H1 (cell line): ENCODE measurements at regions not wholly inside any gene's neighbourhood (a gene's known extent, or its start where the extent isn't known, plus 50 kb on each side); places are given as distances from the start of the nearest gene placed in this dataset.
"Not testable (repeated sequence)": the region's sequence is repeated elsewhere in the genome, so short reads cannot be mapped to it uniquely, and the experiment has no call there.

Experiments
- CTCF ChIA-PET: fragments of 300-600 bp; sonication (Branson Sonifier 250); formaldehyde crosslinking; loops from one replicate; lab custom pipeline; 2021; ENCODE audit not compliant: partially characterized antibody; lab: Charles Lee
- POLR2A ChIA-PET: fragments of 300-600 bp; sonication (Branson Sonifier 250); formaldehyde crosslinking; loops from one replicate; lab custom pipeline; 2021; ENCODE audit warnings: inconsistent platforms; ENCODE audit not compliant: partially characterized antibody; lab: Charles Lee
- DNase-seq, 2 experiments: peaks; one replicate each; pipeline versions ENCODE4 v3.0.0 to v3.0.0-alpha.2; 2010 to 2022; ENCODE audit warnings: low spot score in 2 of 2, low read depth in 1 of 2, mixed read lengths in 1 of 2
- FAIRE-seq: peaks from 2 replicates; lab custom pipeline; 2011; peaks lifted over from hg19 to GRCh38; lab: Jason Lieb, UNC
- H2AFZ ChIP-seq: 2 replicates; pipeline ENCODE4 v1.8.1; 2012; ENCODE audit warnings: low read length, inconsistent platforms
- H2AK5ac ChIP-seq: 2 replicates; pipeline ENCODE4 v1.6.1; 2013; ENCODE audit warnings: low read depth, low read length
- H2BK120ac ChIP-seq: replicated peaks from 2 replicates; pipeline ENCODE3; 2013; ENCODE audit warnings: low read depth, low read length, inconsistent platforms
- H2BK12ac ChIP-seq: 2 replicates; pipeline ENCODE4 v1.6.1; 2013; ENCODE audit warnings: low read depth, low read length
- H2BK15ac ChIP-seq: 2 replicates; pipeline ENCODE4 v1.6.1; 2013; ENCODE audit warnings: low read length
- H2BK20ac ChIP-seq: 2 replicates; pipeline ENCODE4 v1.6.1; 2013; ENCODE audit warnings: low read length
- H2BK5ac ChIP-seq: 2 replicates; pipeline ENCODE4 v1.6.1; 2013; ENCODE audit warnings: low read depth, low read length
- H3K14ac ChIP-seq: 2 replicates; pipeline ENCODE4 v1.6.1; 2013; ENCODE audit warnings: inconsistent platforms; ENCODE audit not compliant: insufficient read length
- H3K18ac ChIP-seq: 2 replicates; pipeline ENCODE4 v1.6.1; 2013; ENCODE audit warnings: low read length; ENCODE audit errors: extremely low read depth
- H3K23ac ChIP-seq: 2 replicates; pipeline ENCODE4 v1.6.1; 2013; ENCODE audit warnings: inconsistent platforms; ENCODE audit not compliant: insufficient read length
- H3K23me2 ChIP-seq: 2 replicates; pipeline ENCODE4 v1.6.1; 2013; ENCODE audit warnings: low read depth, low read length
- H3K27ac ChIP-seq: 2 replicates; pipeline ENCODE4 v1.6.1; 2011; ENCODE audit warnings: low read depth, low read length, inconsistent platforms
- H3K27me3 ChIP-seq, 4 experiments: replicated peaks in 1 of 4; 1 replicate in 1 of 4; 2 replicates in 3 of 4; pipeline versions ENCODE4 v1.6.1 to v1.8.1; 2011 to 2013; ENCODE audit warnings: low read length in 3 of 4, mild to moderate bottlenecking in 3 of 4, inconsistent platforms in 2 of 4, mixed read lengths in 2 of 4, moderate library complexity in 1 of 4; ENCODE audit not compliant: control insufficient read depth in 3 of 4, insufficient read depth in 3 of 4; ENCODE audit errors: extremely low read depth in 1 of 4
- H3K36me3 ChIP-seq, 4 experiments: 2 replicates each; pipeline versions ENCODE4 v1.6.1 to v1.8.1; 2011 to 2013; ENCODE audit warnings: mild to moderate bottlenecking in 4 of 4, low read length in 3 of 4, moderate library complexity in 2 of 4, control low read depth in 1 of 4, inconsistent platforms in 1 of 4; ENCODE audit not compliant: insufficient read depth in 4 of 4, control insufficient read depth in 2 of 4
- H3K4ac ChIP-seq: replicated peaks from 2 replicates; pipeline ENCODE3; 2013; ENCODE audit warnings: low read length, low read depth, mixed read lengths, inconsistent platforms; ENCODE audit not compliant: insufficient read length
- H3K4me1 ChIP-seq, 4 experiments: replicated peaks in 1 of 4; 1 replicate in 1 of 4; 2 replicates in 3 of 4; pipeline versions ENCODE4 v1.6.1 to v1.8.1; 2011 to 2013; ENCODE audit warnings: low read length in 3 of 4, inconsistent platforms in 2 of 4, mixed read lengths in 1 of 4; ENCODE audit not compliant: insufficient read depth in 4 of 4, control insufficient read depth in 3 of 4
- H3K4me2 ChIP-seq, 2 experiments: 2 replicates each; pipeline versions ENCODE4 v1.6.1 to v1.8.1; 2011 to 2013; ENCODE audit warnings: low read depth in 2 of 2, low read length in 2 of 2, control low read depth in 1 of 2, inconsistent platforms in 1 of 2, mild to moderate bottlenecking in 1 of 2; ENCODE audit not compliant: insufficient read depth in 1 of 2
- H3K4me3 ChIP-seq, 4 experiments: fragments of 200-600, 300-600 bp in 1 of 4; sonication (generic), shearing (Covaris generic), sonication (Bioruptor Twin) in 1 of 4; 2 replicates each; pipeline versions ENCODE4 v1.5.1 to v1.8.1; 2011 to 2016; ENCODE audit warnings: low read length in 4 of 4, low read depth in 3 of 4, control low read depth in 2 of 4, inconsistent platforms in 2 of 4, mild to moderate bottlenecking in 2 of 4, mixed read lengths in 1 of 4, moderate library complexity in 1 of 4; ENCODE audit not compliant: insufficient read depth in 2 of 4; ENCODE audit errors: extremely low read depth in 1 of 4
- H3K56ac ChIP-seq: replicated peaks from 2 replicates; pipeline ENCODE3; 2013; ENCODE audit warnings: low read depth, mild to moderate bottlenecking, mixed read lengths, low read length, inconsistent platforms; ENCODE audit not compliant: insufficient read length
- H3K79me1 ChIP-seq: 2 replicates; pipeline ENCODE4 v1.6.1; 2013; ENCODE audit warnings: low read depth, low read length, control low read depth
- H3K79me2 ChIP-seq, 2 experiments: 2 replicates each; pipeline versions ENCODE4 v1.6.1 to v1.8.1; 2012 to 2013; ENCODE audit warnings: low read length in 2 of 2, mild to moderate bottlenecking in 2 of 2, inconsistent platforms in 1 of 2; ENCODE audit not compliant: insufficient read depth in 2 of 2, control insufficient read depth in 1 of 2
- H3K9ac ChIP-seq, 4 experiments: replicated peaks in 1 of 4; 1 replicate in 1 of 4; 2 replicates in 3 of 4; pipeline versions ENCODE4 v1.6.1 to v1.8.1; 2011 to 2013; ENCODE audit warnings: low read depth in 3 of 4, low read length in 3 of 4, control low read depth in 2 of 4, mild to moderate bottlenecking in 2 of 4, moderate library complexity in 2 of 4, inconsistent platforms in 1 of 4; ENCODE audit errors: extremely low read depth in 1 of 4
- H3K9me3 ChIP-seq, 2 experiments: 2 replicates each; pipeline versions ENCODE4 v1.6.1 to v1.8.1; 2012 to 2013; ENCODE audit warnings: mild to moderate bottlenecking in 2 of 2, moderate library complexity in 2 of 2, control low read depth in 1 of 2, inconsistent platforms in 1 of 2, low read depth in 1 of 2, low read length in 1 of 2, mixed read lengths in 1 of 2; ENCODE audit not compliant: insufficient read depth in 2 of 2
- H4K20me1 ChIP-seq, 2 experiments: replicated peaks in 1 of 2; 2 replicates each; pipeline versions ENCODE3 to v1.8.1; 2011 to 2013; ENCODE audit warnings: inconsistent platforms in 2 of 2, low read length in 2 of 2, mild to moderate bottlenecking in 1 of 2; ENCODE audit not compliant: insufficient read depth in 2 of 2, control insufficient read depth in 1 of 2
- H4K5ac ChIP-seq: 2 replicates; pipeline ENCODE4 v1.6.1; 2013; ENCODE audit warnings: low read length, low read depth, mixed read lengths, inconsistent platforms; ENCODE audit not compliant: insufficient read length
- H4K8ac ChIP-seq: 2 replicates; pipeline ENCODE4 v1.8.0; 2013; ENCODE audit warnings: mild to moderate bottlenecking, moderate library complexity, low read length, inconsistent platforms; ENCODE audit not compliant: insufficient read depth; ENCODE audit errors: extremely low read depth
- H4K91ac ChIP-seq: replicated peaks from 2 replicates; pipeline ENCODE3; 2013; ENCODE audit warnings: low read length, mixed read lengths, inconsistent platforms; ENCODE audit not compliant: insufficient read length
- WGBS, 2 experiments: shearing (Covaris generic) in 1 of 2; methylation state at CpG; one replicate each; pipeline versions ENCODE4 v1.1.6 to v1.1.7; 2013 to 2015; ENCODE audit warnings: low lambda C conversion rate in 2 of 2, mixed read lengths in 2 of 2, inconsistent platforms in 1 of 2, low coverage in 1 of 2, missing lambda C conversion rate in 1 of 2; ENCODE audit not compliant: insufficient replicate concordance in 2 of 2, insufficient coverage in 1 of 2, insufficient read length in 1 of 2; ENCODE audit errors: extremely low coverage in 1 of 2, missing lambda C conversion rate in 1 of 2; 5-methylcytosine and 5-hydroxymethylcytosine counted together

DNA sequence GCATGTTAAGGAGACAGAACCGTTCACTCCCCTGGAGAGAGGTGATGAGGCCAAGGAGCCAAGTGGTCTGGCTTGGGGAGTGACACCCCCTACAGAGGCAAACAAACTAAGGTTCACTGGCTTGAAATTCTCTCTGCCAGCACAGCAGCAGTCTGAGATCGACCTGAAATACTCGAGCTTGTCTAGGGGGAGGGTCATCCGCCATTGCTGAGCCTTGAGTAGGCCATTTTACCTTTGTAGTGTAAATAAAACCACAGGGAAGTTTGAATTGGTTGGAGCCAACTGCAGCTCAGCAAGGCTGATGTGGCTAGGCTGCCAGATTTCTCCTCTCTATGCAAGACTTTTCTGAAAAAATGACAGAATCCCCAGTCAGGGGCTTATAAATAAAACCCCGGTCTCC lies 52.9 kb downstream of the CDY2B start:
- DNase-seq, H4K5ac ChIP-seq, H2BK20ac ChIP-seq, H3K4me1 ChIP-seq, H2BK15ac ChIP-seq, H2AK5ac ChIP-seq, H4K20me1 ChIP-seq, H3K4ac ChIP-seq, H2BK12ac ChIP-seq, H3K9me3 ChIP-seq, FAIRE-seq, H3K14ac ChIP-seq, H3K23ac ChIP-seq, H3K18ac ChIP-seq, H3K27me3 ChIP-seq, H3K56ac ChIP-seq, H4K91ac ChIP-seq, H2AFZ ChIP-seq, H3K9ac ChIP-seq, H3K27ac ChIP-seq, POLR2A ChIA-PET, H3K79me2 ChIP-seq, H3K36me3 ChIP-seq, H3K4me3 ChIP-seq, H2BK5ac ChIP-seq, CTCF ChIA-PET, H2BK120ac ChIP-seq, H3K79me1 ChIP-seq, H3K23me2 ChIP-seq, H3K4me2 ChIP-seq, H4K8ac ChIP-seq: not testable (repeated sequence)
- WGBS, 2 experiments, result no CpG with 5 or more reads among the region's 5 CpGs

DNA sequence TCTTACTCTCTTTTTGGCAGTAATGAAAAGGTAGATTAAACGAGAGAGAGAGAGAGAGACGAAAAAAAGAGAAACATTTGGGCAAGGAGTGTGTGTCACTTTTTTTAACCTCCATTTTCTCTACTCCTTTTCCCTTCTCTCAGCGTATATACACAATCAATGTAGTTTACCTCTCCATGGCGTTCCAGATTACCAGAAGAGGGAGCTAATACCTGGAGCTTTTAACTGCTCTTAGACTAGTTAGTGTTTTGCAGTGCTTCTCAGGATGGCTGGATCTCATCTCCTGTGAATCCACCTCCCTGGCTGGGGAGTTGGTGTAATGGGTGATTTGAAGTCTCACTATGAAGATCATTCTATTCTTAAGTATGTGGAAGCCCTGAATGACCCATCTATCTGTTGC lies 60.3 kb downstream of the CDY2B start:
- H2AK5ac ChIP-seq, H3K36me3 ChIP-seq, H2AFZ ChIP-seq, POLR2A ChIA-PET, H4K20me1 ChIP-seq, H3K9me3 ChIP-seq, H3K18ac ChIP-seq, H3K27me3 ChIP-seq, DNase-seq, H3K4me1 ChIP-seq, H3K4ac ChIP-seq, H3K27ac ChIP-seq, H3K4me2 ChIP-seq, H3K23ac ChIP-seq, FAIRE-seq, H3K79me2 ChIP-seq, H4K91ac ChIP-seq, H3K4me3 ChIP-seq, H3K56ac ChIP-seq, H4K8ac ChIP-seq, H3K79me1 ChIP-seq, CTCF ChIA-PET, H3K14ac ChIP-seq, H2BK120ac ChIP-seq, H2BK5ac ChIP-seq, H2BK12ac ChIP-seq, H4K5ac ChIP-seq, H2BK15ac ChIP-seq, H3K9ac ChIP-seq, H3K23me2 ChIP-seq, H2BK20ac ChIP-seq: not testable (repeated sequence)
- no CpG with 5 or more reads among the region's 4 CpGs for WGBS, 2 experiments
